A549 (cell line): ENCODE measurements at regions not wholly inside any gene's neighbourhood (a gene's known extent, or its start where the extent isn't known, plus 50 kb on each side); places are given as distances from the start of the nearest gene placed in this dataset.

Experiments
- ATAC-seq, 2 experiments: fragments of 200-7000 bp in 1 of 2; fragments of >200 bp in 1 of 2; cut with Nextera tagmentation in 1 of 2; cut with Tn5 transposase in 1 of 2; 3 replicates each; pipeline versions ENCODE4 v1.8.0 to v1.9.1; 2018 to 2020; ENCODE audit warnings: mild to moderate bottlenecking in 1 of 2, moderate library complexity in 1 of 2
- CTCF ChIA-PET: fragments of 300-600 bp; sonication (Branson Sonifier 250); formaldehyde crosslinking; extraction: SDS; loops from one replicate; lab custom pipeline; 2021; ENCODE audit warnings: antibody characterized with exemption, inconsistent platforms; lab: Yijun Ruan, JAX
- POLR2A ChIA-PET: fragments of 350-600 bp; formaldehyde crosslinking; extraction: SDS; loops from one replicate; lab custom pipeline; 2021; ENCODE audit warnings: antibody characterized with exemption, inconsistent platforms; lab: Yijun Ruan, JAX
- DNase-seq, 2 experiments: peaks; one replicate each; pipeline versions ENCODE4 v3.0.0 to v3.0.0-alpha.2; 2011 to 2016; ENCODE audit warnings: low read depth in 1 of 2, low spot score in 1 of 2
- FAIRE-seq: peaks from 2 replicates; lab custom pipeline; 2011; peaks lifted over from hg19 to GRCh38; lab: Jason Lieb, UNC
- H3K27ac ChIP-seq, 2 experiments: fragments of >200 bp; sonication (Bioruptor Twin); formaldehyde crosslinking; 3 replicates each; pipeline ENCODE4 v1.5.1; 2016 to 2017
- H3K4me1 ChIP-seq: fragments of >200 bp; sonication (Bioruptor Twin); formaldehyde crosslinking; 3 replicates; pipeline ENCODE4 v1.6.1; 2016
- H3K4me2 ChIP-seq: fragments of >200 bp; sonication (Bioruptor Twin); formaldehyde crosslinking; 3 replicates; pipeline ENCODE4 v1.6.1; 2016
- H3K4me3 ChIP-seq: fragments of >200 bp; sonication (Bioruptor Twin); formaldehyde crosslinking; 3 replicates; pipeline ENCODE4 v1.5.1; 2016
- H3K9me3 ChIP-seq: fragments of >200 bp; sonication (Bioruptor Twin); formaldehyde crosslinking; 3 replicates; pipeline ENCODE4 v1.6.1; 2016
- BCL3 ChIP-seq: fragments of >200 bp; sonication (Bioruptor Twin); formaldehyde crosslinking; IDR thresholded peaks from 3 replicates; pipeline ENCODE4 v1.6.1; 2016
- BHLHE40 ChIP-seq: IDR thresholded peaks from 2 replicates; pipeline ENCODE4 v1.6.1; 2012; ENCODE audit warnings: low read depth, low read length, inconsistent platforms
- CBX2 ChIP-seq: fragments of 200-600 bp; sonication (generic); IDR thresholded peaks from 2 replicates; pipeline ENCODE4 v1.6.1; 2016; ENCODE audit warnings: low read depth, mild to moderate bottlenecking, borderline replicate concordance
- CBX8 ChIP-seq: fragments of 200-600 bp; sonication (generic); IDR thresholded peaks from 2 replicates; pipeline ENCODE4 v1.6.1; 2016
- CHD2 ChIP-seq: fragments of 150-350 bp; IDR thresholded peaks from 2 replicates; pipeline ENCODE4 v1.6.1; 2014; ENCODE audit warnings: low read length; ENCODE audit not compliant: partially characterized antibody
- EHF ChIP-seq: fragments of 250-450 bp; sonication (Bioruptor Pico); IDR thresholded peaks from 2 replicates; pipeline ENCODE4 v1.5.0; 2020; ENCODE audit warnings: mild to moderate bottlenecking
- EP300 ChIP-seq, 2 experiments: fragments of >200 bp; sonication (Bioruptor Twin); formaldehyde crosslinking; IDR thresholded peaks; 2 replicates in 1 of 2; 3 replicates in 1 of 2; pipeline ENCODE4 v1.6.1; 2016 to 2017
- ESRRA ChIP-seq: fragments of 150-350 bp; IDR thresholded peaks from 2 replicates; pipeline ENCODE4 v1.6.1; 2014; ENCODE audit warnings: mild to moderate bottlenecking, low read length, borderline replicate concordance
- FOSB ChIP-seq: fragments of 250-450 bp; sonication (Bioruptor Pico); IDR thresholded peaks from 2 replicates; pipeline ENCODE4 v1.5.0; 2020; ENCODE audit warnings: mild to moderate bottlenecking, moderate library complexity
- FOSL2 ChIP-seq, 2 experiments: fragments of 450-650 bp in 1 of 2; fragments of >200 bp in 1 of 2; sonication (Bioruptor Twin) in 1 of 2; formaldehyde crosslinking; IDR thresholded peaks; 2 replicates each; pipeline versions ENCODE4 v1.5.0 to v1.6.1; 2016 to 2020; ENCODE audit warnings: mild to moderate bottlenecking in 1 of 2, moderate library complexity in 1 of 2
- FOXS1 ChIP-seq: fragments of 250-450 bp; sonication (Bioruptor Pico); IDR thresholded peaks from 2 replicates; pipeline ENCODE4 v1.5.0; 2020; ENCODE audit warnings: mild to moderate bottlenecking, moderate library complexity
- GATA3 ChIP-seq: IDR thresholded peaks from 2 replicates; pipeline ENCODE4 v1.6.1; 2012; ENCODE audit warnings: borderline replicate concordance
- HEYL ChIP-seq: fragments of 250-450 bp; sonication (Bioruptor Pico); IDR thresholded peaks from 2 replicates; pipeline ENCODE4 v1.8.0; 2021; ENCODE audit warnings: mild to moderate bottlenecking, moderate library complexity
- HMGXB4 ChIP-seq: fragments of 250-450 bp; sonication (Bioruptor Pico); IDR thresholded peaks from 2 replicates; pipeline ENCODE4 v1.5.0; 2021; ENCODE audit warnings: mild to moderate bottlenecking, moderate library complexity, borderline replicate concordance
- HOXA7 ChIP-seq: fragments of 250-450 bp; sonication (Bioruptor Pico); IDR thresholded peaks from 2 replicates; pipeline ENCODE4 v1.5.0; 2020; ENCODE audit warnings: mild to moderate bottlenecking, moderate library complexity
- HOXB13 ChIP-seq: fragments of 250-450 bp; sonication (Bioruptor Pico); IDR thresholded peaks from 2 replicates; pipeline ENCODE4 v1.5.0; 2020; ENCODE audit warnings: low read depth, mild to moderate bottlenecking, moderate library complexity
- KDM1A ChIP-seq: fragments of 200-600 bp; sonication (generic); IDR thresholded peaks from 2 replicates; pipeline ENCODE4 v1.6.1; 2016; ENCODE audit warnings: low read depth, mild to moderate bottlenecking
- MAFK ChIP-seq: fragments of 450-650 bp; IDR thresholded peaks from 2 replicates; pipeline ENCODE4 v1.6.1; 2014; ENCODE audit not compliant: partially characterized antibody
- MAZ ChIP-seq: fragments of 150-350 bp; IDR thresholded peaks from 2 replicates; pipeline ENCODE4 v1.6.1; 2014; ENCODE audit warnings: antibody characterized with exemption, low read depth, low read length, borderline replicate concordance
- MYC ChIP-seq: IDR thresholded peaks from 2 replicates; pipeline ENCODE4 v1.6.1; 2012; ENCODE audit warnings: mild to moderate bottlenecking, inconsistent platforms, low read length, improper control_type of control experiment, borderline replicate concordance
- NPAS2 ChIP-seq: fragments of 250-450 bp; sonication (Bioruptor Pico); IDR thresholded peaks from 2 replicates; pipeline ENCODE4 v1.8.0; 2022; ENCODE audit warnings: mild to moderate bottlenecking, moderate library complexity, borderline replicate concordance
- POLR2A ChIP-seq: IDR thresholded peaks from 2 replicates; pipeline ENCODE4 v1.6.1; 2012; ENCODE audit warnings: mild to moderate bottlenecking, low read length
- RAD21 ChIP-seq, 2 experiments: fragments of >200 bp in 1 of 2; sonication (Bioruptor Twin) in 1 of 2; formaldehyde crosslinking in 1 of 2; IDR thresholded peaks in 1 of 2; conservative IDR thresholded peaks in 1 of 2; 2 replicates in 1 of 2; 3 replicates in 1 of 2; pipeline ENCODE4 v1.6.1; 2012 to 2018; ENCODE audit warnings: inconsistent platforms in 1 of 2
- RNF2 ChIP-seq: fragments of 200-600 bp; sonication (generic); IDR thresholded peaks from 2 replicates; pipeline ENCODE4 v1.6.1; 2016; ENCODE audit warnings: low read depth, mild to moderate bottlenecking, antibody characterized with exemption, moderate library complexity, borderline replicate concordance
- SMC3 ChIP-seq: fragments of >200 bp; sonication (Bioruptor Twin); formaldehyde crosslinking; IDR thresholded peaks from 3 replicates; pipeline ENCODE4 v1.6.1; 2018; ENCODE audit warnings: inconsistent platforms
- TFCP2L1 ChIP-seq: fragments of 250-450 bp; sonication (Bioruptor Pico); IDR thresholded peaks from 2 replicates; pipeline ENCODE4 v1.5.0; 2021; ENCODE audit warnings: mild to moderate bottlenecking
- ZSCAN20 ChIP-seq: fragments of 250-450 bp; sonication (Bioruptor Pico); IDR thresholded peaks from 2 replicates; pipeline ENCODE4 v1.8.0; 2022; ENCODE audit warnings: mild to moderate bottlenecking, moderate library complexity
- WGBS: methylation state at CpG from one replicate; pipeline ENCODE4 v1.1.6; 2017; ENCODE audit errors: missing lambda C conversion rate; 5-methylcytosine and 5-hydroxymethylcytosine counted together
- TF ChIP-seq, protein P1 (sequence below): IDR thresholded peaks from 2 replicates; pipeline ENCODE4 v1.6.1; 2012
- TF ChIP-seq, protein P2 (sequence below): fragments of 150-350 bp; IDR thresholded peaks from 2 replicates; pipeline ENCODE4 v1.6.1; 2014; ENCODE audit warnings: low read depth, mild to moderate bottlenecking, low read length
- TF ChIP-seq, protein P3 (sequence below): fragments of 250-450 bp; sonication (Bioruptor Pico); IDR thresholded peaks from 2 replicates; pipeline ENCODE4 v1.5.0; 2020; ENCODE audit warnings: low read depth, mild to moderate bottlenecking, moderate library complexity

GRCh38 chr5:38714240-38714639, 131.6 kb upstream of the OSMR start:
- WGBS, result 53% methylated on average over 3 of the region's 3 CpGs
- TF ChIP-seq CBX8 (no peak), HEYL (CRISPR knock-in tag) (no peak), CHD2 (no peak), FOSL2 (IDR thresholded peaks at IDR 0.05) (no peak), FOSL2 (CRISPR knock-in tag; IDR thresholded peaks at IDR 0.05) (no peak), EHF (CRISPR knock-in tag) (no peak), FOXS1 (CRISPR knock-in tag) (no peak), HMGXB4 (no peak), CBX2 (no peak), HOXB13 (CRISPR knock-in tag) (no peak), HOXA7 (CRISPR knock-in tag) (no peak), KDM1A (no peak), NPAS2 (CRISPR knock-in tag) (no peak), BHLHE40 (no peak), MYC (no peak), MAFK (no peak), FOSB (CRISPR knock-in tag) (no peak), GATA3 (no peak), TFCP2L1 (CRISPR knock-in tag) (no peak)
- TF ChIP-seq, protein P1, sequence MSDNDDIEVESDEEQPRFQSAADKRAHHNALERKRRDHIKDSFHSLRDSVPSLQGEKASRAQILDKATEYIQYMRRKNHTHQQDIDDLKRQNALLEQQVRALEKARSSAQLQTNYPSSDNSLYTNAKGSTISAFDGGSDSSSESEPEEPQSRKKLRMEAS, result no peak
- Histone ChIP-seq H3K4me2 (no peak overlapping the region), H3K9me3 (no peaks in the 10 kb centered on the region), H3K4me3 (no peak overlapping the region), H3K4me1 (no peaks in the 10 kb centered on the region), H3K27ac (no peak overlapping the region)
- DNase-seq, result no peak
- ChIA-PET CTCF (interaction anchor here (2.3 kb wide), 1 partner anchor 272 kb away, joined by 10 read pairs; no protein-coding TSS in a partner anchor), POLR2A (no interaction called here)
- no peak for FAIRE-seq
- ATAC-seq, result no peak

DNA sequence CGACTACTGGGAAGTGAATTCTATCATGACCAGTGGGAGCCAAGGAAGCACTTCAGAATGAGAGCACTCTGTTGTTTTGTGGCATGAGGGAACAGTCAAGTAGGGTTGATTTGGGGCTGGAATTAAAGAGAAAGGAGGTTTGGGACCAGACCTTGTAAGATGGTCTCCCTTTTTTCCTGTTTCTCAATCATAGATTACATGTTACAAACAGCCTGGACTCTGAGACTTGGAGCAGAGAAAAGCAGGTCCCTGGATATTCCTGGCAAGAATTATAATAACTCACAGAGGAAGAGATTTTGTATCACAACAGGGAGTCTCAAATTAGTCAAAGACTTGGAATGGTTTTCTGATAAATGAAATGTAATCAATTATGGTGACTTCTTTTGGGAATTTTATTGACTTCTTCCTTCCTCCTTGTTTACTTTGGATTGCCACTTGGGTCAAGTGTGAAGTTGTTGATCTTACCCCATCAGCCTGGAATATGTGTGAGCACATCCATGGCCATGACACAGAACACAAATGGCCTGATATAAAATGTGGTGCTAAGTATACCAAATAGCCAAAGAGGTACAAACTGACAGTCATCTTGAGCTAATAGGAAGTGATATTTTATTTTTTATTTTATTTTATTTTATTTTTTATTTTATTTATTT, 131.0 kb upstream of the OSMR start:
- no peak for ATAC-seq

More for the DNA sequence above, 131.0 kb upstream of the OSMR start:
- 0% methylated on average over 1 of the region's 1 CpG for WGBS
- Histone ChIP-seq H3K4me1 (no peaks in the 10 kb centered on the region), H3K4me2 (no peak overlapping the region), H3K4me3 (no peak overlapping the region), H3K27ac (no peak overlapping the region), H3K9me3 (no peaks in the 10 kb centered on the region)
- ChIA-PET POLR2A (no interaction called here), CTCF (interaction anchor here (0.8 to 2.3 kb wide), 2 partner anchors 273 kb away, joined by 4 to 10 read pairs; no protein-coding TSS in a partner anchor)
- TF ChIP-seq HOXA7 (CRISPR knock-in tag), result no peak
- TF ChIP-seq MAFK, result no peak
- TF ChIP-seq, protein P2, sequence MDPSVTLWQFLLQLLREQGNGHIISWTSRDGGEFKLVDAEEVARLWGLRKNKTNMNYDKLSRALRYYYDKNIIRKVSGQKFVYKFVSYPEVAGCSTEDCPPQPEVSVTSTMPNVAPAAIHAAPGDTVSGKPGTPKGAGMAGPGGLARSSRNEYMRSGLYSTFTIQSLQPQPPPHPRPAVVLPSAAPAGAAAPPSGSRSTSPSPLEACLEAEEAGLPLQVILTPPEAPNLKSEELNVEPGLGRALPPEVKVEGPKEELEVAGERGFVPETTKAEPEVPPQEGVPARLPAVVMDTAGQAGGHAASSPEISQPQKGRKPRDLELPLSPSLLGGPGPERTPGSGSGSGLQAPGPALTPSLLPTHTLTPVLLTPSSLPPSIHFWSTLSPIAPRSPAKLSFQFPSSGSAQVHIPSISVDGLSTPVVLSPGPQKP, result no peak
- TF ChIP-seq MAZ, result no peak
- TF ChIP-seq NPAS2 (CRISPR knock-in tag), result no peak
- TF ChIP-seq SMC3, result no peak
- no peak for TF ChIP-seq BCL3
- TF ChIP-seq POLR2A, result no peak
- TF ChIP-seq ESRRA, result no peak
- no peak for TF ChIP-seq EP300 (IDR thresholded peaks at IDR 0.05)
- TF ChIP-seq, protein P3, sequence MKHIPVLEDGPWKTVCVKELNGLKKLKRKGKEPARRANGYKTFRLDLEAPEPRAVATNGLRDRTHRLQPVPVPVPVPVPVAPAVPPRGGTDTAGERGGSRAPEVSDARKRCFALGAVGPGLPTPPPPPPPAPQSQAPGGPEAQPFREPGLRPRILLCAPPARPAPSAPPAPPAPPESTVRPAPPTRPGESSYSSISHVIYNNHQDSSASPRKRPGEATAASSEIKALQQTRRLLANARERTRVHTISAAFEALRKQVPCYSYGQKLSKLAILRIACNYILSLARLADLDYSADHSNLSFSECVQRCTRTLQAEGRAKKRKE (CRISPR knock-in tag), result no peak
- TF ChIP-seq RAD21 (conservative IDR thresholded peaks at IDR 0.05 in 1 of 2, IDR thresholded peaks at IDR 0.05 in 1 of 2), result no peak
- TF ChIP-seq ZSCAN20, result no peak
- TF ChIP-seq FOSL2 (IDR thresholded peaks at IDR 0.05), result no peak
- TF ChIP-seq FOSL2 (CRISPR knock-in tag; IDR thresholded peaks at IDR 0.05), result no peak
- no peak for TF ChIP-seq RNF2
- DNase-seq, result no peak
- FAIRE-seq, result no peak
